Endothelial cell (in vitro differentiated cells): ENCODE measurements at regions not wholly inside any gene's neighbourhood (a gene's known extent, or its start where the extent isn't known, plus 50 kb on each side); places are given as distances from the start of the nearest gene placed in this dataset.

Experiments
- DNase-seq: peaks from one replicate; pipeline ENCODE4 v3.0.0; 2021; ENCODE audit warnings: low spot score
- H3K27ac Mint-ChIP-seq: one replicate; pipeline ENCODE4 v1.8.0; 2021; ENCODE audit warnings: mixed read lengths, inconsistent platforms; ENCODE audit not compliant: unreplicated experiment
- H3K27me3 Mint-ChIP-seq: one replicate; pipeline ENCODE4 v1.8.0; 2021; ENCODE audit warnings: mild to moderate bottlenecking, moderate library complexity, mixed read lengths, inconsistent platforms; ENCODE audit not compliant: unreplicated experiment
- H3K36me3 Mint-ChIP-seq: one replicate; pipeline ENCODE4 v1.8.0; 2021; ENCODE audit warnings: mild to moderate bottlenecking, low read depth, mixed read lengths, inconsistent platforms; ENCODE audit not compliant: unreplicated experiment
- H3K4me1 Mint-ChIP-seq: one replicate; pipeline ENCODE4 v1.8.0; 2021; ENCODE audit warnings: mild to moderate bottlenecking, mixed read lengths, inconsistent platforms; ENCODE audit not compliant: unreplicated experiment
- H3K4me3 Mint-ChIP-seq: one replicate; pipeline ENCODE4 v1.8.0; 2021; ENCODE audit warnings: mild to moderate bottlenecking, mixed read lengths, inconsistent platforms; ENCODE audit not compliant: unreplicated experiment
- H3K9me3 Mint-ChIP-seq: one replicate; pipeline ENCODE4 v1.8.0; 2021; ENCODE audit warnings: mixed read lengths, inconsistent platforms; ENCODE audit not compliant: unreplicated experiment
- CTCF ChIP-seq: fragments of 200-600 bp; sonication (generic); IDR thresholded peaks from one replicate; pipeline ENCODE4 v1.5.0; 2021; ENCODE audit warnings: antibody characterized with exemption; ENCODE audit not compliant: unreplicated experiment

GRCh38 chr7:47042669-47043068 lies 539.2 kb downstream of the TNS3 start:
- TF ChIP-seq CTCF: no peak
- Mint-ChIP-seq H3K27me3 (peaks cover 4% of the 10 kb centered on the region), H3K4me1 (peaks cover 8% of the 10 kb centered on the region), H3K27ac (no peak overlapping the region), H3K4me3 (no peak overlapping the region), H3K9me3 (no peaks in the 10 kb centered on the region), H3K36me3 (no peaks in the 10 kb centered on the region)
- no peak for DNase-seq

- Mint-ChIP-seq H3K36me3 (no peaks in the 10 kb centered on the region), H3K27me3 (peaks cover 4% of the 10 kb centered on the region), H3K4me3 (no peak overlapping the region), H3K4me1 (peaks cover 8% of the 10 kb centered on the region), H3K9me3 (no peaks in the 10 kb centered on the region), H3K27ac (no peak overlapping the region)
- no peak for TF ChIP-seq CTCF
- DNase-seq: no peak
These were observed 541.0 kb downstream of the TNS3 start for GRCh38 chr7:47040795-47041347.

- no peaks in the 10 kb centered on the region for H3K36me3 Mint-ChIP-seq
- H3K27ac Mint-ChIP-seq: no peak overlapping the region
- H3K9me3 Mint-ChIP-seq: no peaks in the 10 kb centered on the region
- H3K4me1 Mint-ChIP-seq: peaks cover 8% of the 10 kb centered on the region
- DNase-seq: no peak
- no peak for TF ChIP-seq CTCF
- no peak overlapping the region for H3K4me3 Mint-ChIP-seq
- H3K27me3 Mint-ChIP-seq: peaks cover 4% of the 10 kb centered on the region
These were observed 542.0 kb downstream of the TNS3 start for GRCh38 chr7:47039904-47040303.

- no peak for TF ChIP-seq CTCF
- Mint-ChIP-seq H3K4me3 (no peak overlapping the region), H3K4me1 (peaks cover 8% of the 10 kb centered on the region), H3K27me3 (peaks cover 4% of the 10 kb centered on the region), H3K27ac (no peak overlapping the region), H3K36me3 (no peaks in the 10 kb centered on the region), H3K9me3 (no peaks in the 10 kb centered on the region)
- DNase-seq: no peak
These were observed 542.7 kb downstream of the TNS3 start for GRCh38 chr7:47039089-47039648.

GRCh38 chr7:47038621-47039020 lies 543.3 kb downstream of the TNS3 start:
- no peak for DNase-seq
- H3K4me1 Mint-ChIP-seq: peaks cover 8% of the 10 kb centered on the region
- H3K4me3 Mint-ChIP-seq: no peak overlapping the region

More at GRCh38 chr7:47038621-47039020, 543.3 kb downstream of the TNS3 start:
- H3K36me3 Mint-ChIP-seq: no peaks in the 10 kb centered on the region
- no peak for TF ChIP-seq CTCF
- H3K9me3 Mint-ChIP-seq: no peaks in the 10 kb centered on the region
- peaks cover 4% of the 10 kb centered on the region for H3K27me3 Mint-ChIP-seq
- no peak overlapping the region for H3K27ac Mint-ChIP-seq
